K562 (cell line): ENCODE measurements at regions not wholly inside any gene's neighbourhood (a gene's known extent, or its start where the extent isn't known, plus 50 kb on each side); places are given as distances from the start of the nearest gene placed in this dataset.

Experiments used
- ATAC-seq: fragments of 200-7000 bp; cut with Tn5 transposase; 3 replicates; pipeline ENCODE4 v1.9.1; 2020; ENCODE audit warnings: moderate library complexity
- BruUV-seq: library from RNA; stranded (reverse); fragments of 400-500 nt; replicated peaks from 2 replicates; lab custom pipeline; 2021; lab: Mats Ljungman, UMichigan
- CTCF ChIA-PET: fragments of 300-600 bp; formaldehyde crosslinking; extraction: SDS; loops from one replicate; lab custom pipeline; 2021; ENCODE audit warnings: low intra/inter-chr PET ratio; lab: Yijun Ruan, JAX
- POLR2A ChIA-PET: fragments of 300-600, 350-650 bp; sonication (Branson Sonifier 250); formaldehyde crosslinking; extraction: SDS; loops from one replicate; lab custom pipeline; 2021; ENCODE audit warnings: antibody characterized with exemption, inconsistent platforms; lab: Yijun Ruan, JAX
- DNase-seq, 4 experiments: peaks; one replicate each; pipeline versions ENCODE4 v3.0.0 to v3.0.0-alpha.2; 2011 to 2018; ENCODE audit warnings: low spot score in 3 of 4, mixed read lengths in 3 of 4; ENCODE audit errors: extremely low read depth in 1 of 4
- FAIRE-seq: peaks from 2 replicates; lab custom pipeline; 2011; peaks lifted over from hg19 to GRCh38; lab: Jason Lieb, UNC
- H2AFZ ChIP-seq: 2 replicates; pipeline ENCODE4 v1.6.0; 2011; ENCODE audit warnings: low read depth, low read length, control low read depth, inconsistent platforms
- H3K27ac ChIP-seq: fragments of 200-600 bp; 3 replicates; pipeline ENCODE4 v1.8.0; 2011; ENCODE audit warnings: low read depth, mild to moderate bottlenecking, control low read depth, inconsistent platforms, low read length, moderate library complexity, mixed read lengths; ENCODE audit errors: extremely low read depth
- H3K27me3 ChIP-seq, 2 experiments: fragments of 300-600 bp in 1 of 2; 2 replicates in 1 of 2; 3 replicates in 1 of 2; pipeline versions ENCODE4 v1.6.0 to v1.8.0; 2011; ENCODE audit warnings: inconsistent platforms in 2 of 2, low read length in 2 of 2, mild to moderate bottlenecking in 1 of 2, mixed read lengths in 1 of 2, moderate library complexity in 1 of 2; ENCODE audit not compliant: control insufficient read depth in 2 of 2, insufficient read depth in 2 of 2
- H3K36me3 ChIP-seq: fragments of 300-600 bp; 3 replicates; pipeline ENCODE4 v1.8.0; 2011; ENCODE audit warnings: mild to moderate bottlenecking, low read length, inconsistent platforms; ENCODE audit not compliant: control insufficient read depth, insufficient read depth
- H3K4me1 ChIP-seq, 2 experiments: fragments of 200-600 bp in 1 of 2; replicated peaks in 1 of 2; 2 replicates in 1 of 2; 3 replicates in 1 of 2; pipeline versions ENCODE4 v1.5.1 to v1.8.0; 2011; ENCODE audit warnings: inconsistent platforms in 2 of 2, low read length in 2 of 2, mild to moderate bottlenecking in 1 of 2, mixed read lengths in 1 of 2, moderate library complexity in 1 of 2; ENCODE audit not compliant: control insufficient read depth in 2 of 2, insufficient read depth in 2 of 2
- H3K4me2 ChIP-seq: 2 replicates; pipeline ENCODE4 v1.6.1; 2011; ENCODE audit warnings: low read length, control low read depth, inconsistent platforms, mixed read lengths; ENCODE audit not compliant: insufficient read depth
- H3K4me3 ChIP-seq: fragments of 200-600 bp; sonication (generic), shearing (Covaris generic); 2 replicates; pipeline ENCODE4 v1.5.1; 2016; ENCODE audit warnings: control low read depth, inconsistent platforms
- H3K79me2 ChIP-seq: fragments of 200-600 bp; 3 replicates; pipeline ENCODE4 v1.8.0; 2011; ENCODE audit warnings: low read length, inconsistent platforms; ENCODE audit not compliant: control insufficient read depth, insufficient read depth
- H3K9ac ChIP-seq, 2 experiments: 2 replicates each; pipeline versions ENCODE4 v1.6.0 to v1.6.1; 2011; ENCODE audit warnings: low read depth in 2 of 2, low read length in 2 of 2, control low read depth in 1 of 2, inconsistent platforms in 1 of 2, mild to moderate bottlenecking in 1 of 2, mixed read lengths in 1 of 2; ENCODE audit not compliant: insufficient read depth in 1 of 2
- H3K9me1 ChIP-seq: one replicate; pipeline ENCODE4 v1.6.0; 2011; ENCODE audit warnings: inconsistent platforms, mild to moderate bottlenecking, low read length, moderate library complexity; ENCODE audit not compliant: control insufficient read depth, insufficient read depth
- H3K9me3 ChIP-seq: replicated peaks from 2 replicates; pipeline ENCODE4 v1.5.1; 2011; ENCODE audit warnings: low read depth, low read length, inconsistent platforms; ENCODE audit not compliant: control insufficient read depth, insufficient read depth
- H4K20me1 ChIP-seq: replicated peaks from 2 replicates; pipeline ENCODE4 v1.6.1; 2011; ENCODE audit warnings: low read length, inconsistent platforms, mixed read lengths; ENCODE audit not compliant: control insufficient read depth, insufficient read depth
- BRF2 ChIP-seq: IDR thresholded peaks from 3 replicates; pipeline ENCODE4 v1.6.1; 2011; ENCODE audit warnings: borderline replicate concordance, mild to moderate bottlenecking; ENCODE audit not compliant: insufficient read length, insufficient read depth
- CBFB ChIP-seq: sonication (generic); formaldehyde crosslinking; IDR thresholded peaks from 2 replicates; pipeline ENCODE4 v1.4.0; 2020; ENCODE audit warnings: mild to moderate bottlenecking, missing genetic modification reagents
- EHMT2 ChIP-seq: fragments of 450-650 bp; IDR thresholded peaks from 2 replicates; pipeline ENCODE4 v1.6.1; 2018; ENCODE audit warnings: antibody characterized with exemption
- POLR3A ChIP-seq: IDR thresholded peaks from 2 replicates; pipeline ENCODE4 v1.6.1; 2011; ENCODE audit warnings: borderline replicate concordance, mild to moderate bottlenecking, moderate library complexity; ENCODE audit not compliant: insufficient read length, insufficient read depth; ENCODE audit errors: extremely low read depth
- RBM39 ChIP-seq: fragments of 200-400 bp; formaldehyde crosslinking; optimal IDR thresholded peaks from 2 replicates; pipeline ENCODE3; 2018; ENCODE audit warnings: low read depth, low read length
- RFX7 ChIP-seq: fragments of 250-450 bp; sonication (Bioruptor Pico); IDR thresholded peaks from 2 replicates; pipeline ENCODE4 v1.5.1; 2021; ENCODE audit warnings: mild to moderate bottlenecking
- SAP30 ChIP-seq: fragments of 200-600 bp; sonication (generic); IDR thresholded peaks from 2 replicates; pipeline ENCODE4 v1.6.1; 2012; ENCODE audit warnings: borderline replicate concordance, low read depth, mild to moderate bottlenecking, moderate library complexity, low read length, control low read depth, inconsistent platforms; ENCODE audit not compliant: insufficient read depth, poor library complexity, severe bottlenecking
- THAP12 ChIP-seq: fragments of 250-450 bp; sonication (Bioruptor Pico); IDR thresholded peaks from 2 replicates; pipeline ENCODE4 v1.9.0; 2021; ENCODE audit warnings: mild to moderate bottlenecking, inconsistent platforms
- ZBTB17 ChIP-seq: fragments of 450-650 bp; formaldehyde crosslinking; IDR thresholded peaks from 2 replicates; pipeline ENCODE4 v1.4.0; 2020; ENCODE audit warnings: mild to moderate bottlenecking
- ZNF778 ChIP-seq: fragments of 450-650 bp; formaldehyde crosslinking; IDR thresholded peaks from 2 replicates; pipeline ENCODE4 v1.4.0; 2020; ENCODE audit warnings: mild to moderate bottlenecking, moderate library complexity
- WGBS: fragments of 100-300 bp; shearing (Covaris generic); methylation state at CpG from one replicate; pipeline ENCODE4 v1.1.6; 2016; ENCODE audit warnings: low coverage, mixed read lengths; ENCODE audit not compliant: insufficient coverage; ENCODE audit errors: missing lambda C conversion rate; 5-methylcytosine and 5-hydroxymethylcytosine counted together
- in situ Hi-C: fragments of 300-500 bp; cut with MboI; formaldehyde crosslinking; loops from 4 replicates; pipeline ENCODE4 v1.15.0; 2018; ENCODE audit warnings: inconsistent platforms, mixed read lengths
- intact Hi-C: fragments of 100-400 bp; cut with micrococcal nuclease; formaldehyde crosslinking; loops from 2 replicates; pipeline ENCODE4 v1.14.2; 2022
- TF ChIP-seq, protein P1 (sequence below): sonication (generic); formaldehyde crosslinking; IDR thresholded peaks from 2 replicates; pipeline ENCODE4 v1.8.1; 2023; ENCODE audit warnings: mild to moderate bottlenecking, missing genetic modification reagents

DNA sequence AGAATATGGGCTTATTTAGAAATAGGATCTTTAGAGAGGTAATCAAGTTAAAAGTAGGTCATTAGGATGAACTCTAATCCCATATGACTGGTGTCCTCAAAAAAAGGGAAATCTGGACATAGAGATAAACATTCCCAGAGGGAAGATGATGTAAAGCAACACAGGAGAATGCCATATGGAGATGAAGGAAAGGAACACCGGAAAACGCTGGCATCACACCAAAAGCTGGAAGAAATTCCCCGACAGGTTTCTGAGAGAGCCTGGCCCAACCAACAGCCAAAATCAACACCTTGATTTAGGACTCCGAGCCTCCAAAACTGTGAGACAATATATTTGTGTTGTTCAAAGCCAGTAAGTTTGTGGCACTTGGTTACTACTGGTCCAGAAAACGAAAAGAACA lies 296.7 kb downstream of the DSEL start:
- 0% methylated on average over 5 of the region's 5 CpGs for WGBS
- Histone ChIP-seq H3K27ac (no peak overlapping the region), H3K9ac (no peak overlapping the region), H3K4me3 (no peak overlapping the region), H3K9me3 (no peaks in the 10 kb centered on the region), H2AFZ (no peak overlapping the region), H4K20me1 (no peaks in the 10 kb centered on the region), H3K4me1 (no peaks in the 10 kb centered on the region), H3K36me3 (no peaks in the 10 kb centered on the region), H3K79me2 (no peaks in the 10 kb centered on the region), H3K4me2 (no peak overlapping the region), H3K9me1 (no peaks in the 10 kb centered on the region), H3K27me3 (no peaks in the 10 kb centered on the region)
- ATAC-seq: no peak
- no peak for TF ChIP-seq EHMT2
- TF ChIP-seq THAP12: no peak
- TF ChIP-seq SAP30: no peak
- POLR2A ChIA-PET: interaction anchor here (0.6 kb wide), 1 partner anchor 209 kb away, joined by 3 read pairs; no protein-coding TSS in a partner anchor
- in situ Hi-C loops (loop anchor here (25.0 kb wide), 1 partner anchor 1442 kb away; no protein-coding TSS in a partner anchor), intact Hi-C loops (loop anchor here (5.0 kb wide), 2 partner anchors 1442 to 1517 kb away; no protein-coding TSS in a partner anchor)
- FAIRE-seq: no peak
- CTCF ChIA-PET: no interaction called here
- no peak for DNase-seq
- no TSS peak for BruUV-seq

- BruUV-seq: no TSS peak
- WGBS: 0% methylated on average over 2 of the region's 3 CpGs
- in situ Hi-C loops (loop anchor here (25.0 kb wide), 1 partner anchor 1444 kb away; no protein-coding TSS in a partner anchor), intact Hi-C loops (loop anchor here (5.0 kb wide), 2 partner anchors 1444 to 1519 kb away; no protein-coding TSS in a partner anchor)
- H3K4me2 ChIP-seq: no peak overlapping the region
- no peak overlapping the region for H3K27ac ChIP-seq
- H3K79me2 ChIP-seq: no peaks in the 10 kb centered on the region
- no peak for ATAC-seq
- no peaks in the 10 kb centered on the region for H3K36me3 ChIP-seq
- no peak overlapping the region for H3K4me3 ChIP-seq
- no peaks in the 10 kb centered on the region for H3K27me3 ChIP-seq
- FAIRE-seq: no peak
- H2AFZ ChIP-seq: no peak overlapping the region
- ChIA-PET POLR2A (no interaction called here), CTCF (no interaction called here)
- no peaks in the 10 kb centered on the region for H3K9me1 ChIP-seq
- no peaks in the 10 kb centered on the region for H3K4me1 ChIP-seq
- H3K9ac ChIP-seq: no peak overlapping the region
- DNase-seq: no peak
- no peaks in the 10 kb centered on the region for H4K20me1 ChIP-seq
- no peaks in the 10 kb centered on the region for H3K9me3 ChIP-seq
- TF ChIP-seq CBFB (CRISPR knock-in tag): no peak
- TF ChIP-seq, protein P1, sequence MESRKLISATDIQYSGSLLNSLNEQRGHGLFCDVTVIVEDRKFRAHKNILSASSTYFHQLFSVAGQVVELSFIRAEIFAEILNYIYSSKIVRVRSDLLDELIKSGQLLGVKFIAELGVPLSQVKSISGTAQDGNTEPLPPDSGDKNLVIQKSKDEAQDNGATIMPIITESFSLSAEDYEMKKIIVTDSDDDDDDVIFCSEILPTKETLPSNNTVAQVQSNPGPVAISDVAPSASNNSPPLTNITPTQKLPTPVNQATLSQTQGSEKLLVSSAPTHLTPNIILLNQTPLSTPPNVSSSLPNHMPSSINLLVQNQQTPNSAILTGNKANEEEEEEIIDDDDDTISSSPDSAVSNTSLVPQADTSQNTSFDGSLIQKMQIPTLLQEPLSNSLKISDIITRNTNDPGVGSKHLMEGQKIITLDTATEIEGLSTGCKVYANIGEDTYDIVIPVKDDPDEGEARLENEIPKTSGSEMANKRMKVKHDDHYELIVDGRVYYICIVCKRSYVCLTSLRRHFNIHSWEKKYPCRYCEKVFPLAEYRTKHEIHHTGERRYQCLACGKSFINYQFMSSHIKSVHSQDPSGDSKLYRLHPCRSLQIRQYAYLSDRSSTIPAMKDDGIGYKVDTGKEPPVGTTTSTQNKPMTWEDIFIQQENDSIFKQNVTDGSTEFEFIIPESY (CRISPR knock-in tag): no peak
- no peak for TF ChIP-seq POLR3A
- TF ChIP-seq RBM39: no peak
- TF ChIP-seq ZNF778 (CRISPR knock-in tag): no peak
- no peak for TF ChIP-seq RFX7 (CRISPR knock-in tag)
- no peak for TF ChIP-seq ZBTB17 (CRISPR knock-in tag)
- TF ChIP-seq BRF2: no peak
Measured at GRCh38 chr18:67218556-67218955, 298.0 kb downstream of the DSEL start.
